ENCODE measurements at regions not wholly inside any gene's neighbourhood (a gene's known extent, or its start where the extent isn't known, plus 50 kb on each side); places are given as distances from the start of the nearest gene placed in this dataset.

DNA sequence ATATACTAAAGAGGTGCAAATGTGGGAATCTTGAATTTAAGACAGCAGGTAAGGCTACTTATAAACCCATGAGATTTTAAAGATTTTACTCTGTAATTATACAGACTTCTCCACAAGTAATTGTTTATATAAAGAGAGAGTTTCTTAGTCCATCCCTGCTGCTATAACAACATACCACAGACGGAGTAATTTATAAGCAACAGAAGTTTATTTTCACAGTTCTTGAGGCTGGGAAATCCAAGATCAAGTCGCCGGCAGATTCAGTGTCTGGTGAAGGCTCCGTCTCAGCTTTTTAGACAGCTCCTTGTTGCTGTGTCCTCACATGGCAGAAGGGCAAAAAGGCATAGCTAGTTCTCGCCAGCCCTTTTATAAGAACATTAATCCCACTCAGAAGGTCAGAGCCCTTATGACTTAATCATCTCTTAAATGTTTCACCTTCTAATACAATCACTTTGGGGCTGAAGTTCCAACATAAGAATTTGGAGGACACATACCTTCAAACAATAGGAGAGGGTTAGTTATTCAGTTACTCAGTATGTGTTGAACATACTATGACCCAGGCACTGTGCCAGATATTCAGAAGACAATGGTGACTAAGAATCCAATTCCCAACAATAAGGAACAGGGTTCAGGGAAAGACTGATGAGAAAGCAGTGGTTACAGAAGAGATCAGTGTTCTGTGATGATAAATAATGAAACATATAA, 466.0 kb downstream of the RIT2 start:
- 90 to 92% methylated on average over 5 of the region's 5 CpGs for WGBS, 2 donors
- DNase-seq (ENCODE audit: low spot score in 2 of 2): no peak
- TF ChIP-seq POLR2A (IDR thresholded peaks at IDR 0.05) (no peak), CTCF (IDR thresholded peaks at IDR 0.05) (no peak)
- intact Hi-C loops (cut with DNase I; ENCODE audit: low total_unique reads): no loop called here
- no peak overlapping the region for H3K4me3 ChIP-seq (ENCODE audit: low read depth, poor library complexity, severe bottlenecking)

DNA sequence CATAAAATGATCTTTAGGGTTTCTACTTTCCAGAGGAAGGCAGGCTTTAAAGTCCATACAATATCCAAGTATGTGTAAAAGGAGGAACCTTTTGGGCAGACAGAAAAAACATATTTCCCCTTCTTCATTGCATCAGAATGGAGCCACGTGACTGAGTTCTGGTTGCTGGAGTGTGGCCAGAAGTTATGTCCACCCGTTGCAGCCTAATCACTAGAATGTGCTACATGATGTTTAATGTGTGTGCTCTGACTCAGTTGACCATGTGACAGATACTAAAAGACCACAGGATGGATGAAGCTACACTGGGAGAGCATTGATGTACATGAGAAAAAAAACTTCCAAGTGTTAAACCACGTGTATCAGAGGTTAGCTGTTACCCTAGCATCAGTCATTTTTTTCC, 460.9 kb downstream of the RIT2 start:
- intact Hi-C loops (cut with DNase I; ENCODE audit: low total_unique reads): no loop called here
- WGBS, 2 donors: 43 to 49% methylated on average over 3 of the region's 3 CpGs
- DNase-seq (ENCODE audit: low spot score in 2 of 2): no peak

DNA sequence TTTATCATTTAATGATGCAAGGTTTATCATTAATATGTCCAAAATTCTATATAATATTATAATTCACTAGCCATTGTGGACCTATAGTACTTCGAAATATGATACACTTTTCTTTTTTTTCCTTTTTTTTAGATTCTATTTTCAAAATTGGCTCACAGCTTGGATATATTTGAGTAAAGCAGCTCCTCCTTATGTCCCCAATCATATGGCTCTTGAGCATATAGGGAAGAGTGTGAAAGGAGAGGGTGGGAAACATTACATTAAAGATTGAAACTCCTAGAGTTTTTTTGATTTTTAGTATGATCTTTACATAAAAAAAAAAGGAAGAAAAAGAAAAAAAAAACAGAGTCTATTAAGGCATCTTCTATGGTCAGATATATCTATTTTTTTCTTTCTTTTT, 457.9 kb downstream of the RIT2 start:
- TF ChIP-seq CTCF (IDR thresholded peaks at IDR 0.05) (no peak), POLR2A (IDR thresholded peaks at IDR 0.05) (no peak)
- DNase-seq (ENCODE audit: low spot score in 2 of 2): no peak
- WGBS, 2 donors: 78 to 79% methylated on average over 1 of the region's 1 CpG
- no peak overlapping the region for H3K4me3 ChIP-seq (ENCODE audit: low read depth, poor library complexity, severe bottlenecking)
- intact Hi-C loops (cut with DNase I; ENCODE audit: low total_unique reads): no loop called here

More for the DNA sequence above, 460.9 kb downstream of the RIT2 start:
- H3K4me3 ChIP-seq (ENCODE audit: low read depth, poor library complexity, severe bottlenecking): no peak overlapping the region
- TF ChIP-seq CTCF (IDR thresholded peaks at IDR 0.05): no peak
- TF ChIP-seq POLR2A (IDR thresholded peaks at IDR 0.05): no peak

- WGBS, 2 donors: 47 to 54% methylated on average over 3 of the region's 3 CpGs
- no peak for TF ChIP-seq POLR2A (IDR thresholded peaks at IDR 0.05)
- TF ChIP-seq CTCF (IDR thresholded peaks at IDR 0.05): no peak
- no peak overlapping the region for H3K4me3 ChIP-seq (ENCODE audit: low read depth, poor library complexity, severe bottlenecking)
- intact Hi-C loops (cut with DNase I; ENCODE audit: low total_unique reads): no loop called here
- DNase-seq (ENCODE audit: low spot score in 2 of 2): no peak
Observed at GRCh38 chr18:42658171-42658570, 457.3 kb downstream of the RIT2 start.

DNA sequence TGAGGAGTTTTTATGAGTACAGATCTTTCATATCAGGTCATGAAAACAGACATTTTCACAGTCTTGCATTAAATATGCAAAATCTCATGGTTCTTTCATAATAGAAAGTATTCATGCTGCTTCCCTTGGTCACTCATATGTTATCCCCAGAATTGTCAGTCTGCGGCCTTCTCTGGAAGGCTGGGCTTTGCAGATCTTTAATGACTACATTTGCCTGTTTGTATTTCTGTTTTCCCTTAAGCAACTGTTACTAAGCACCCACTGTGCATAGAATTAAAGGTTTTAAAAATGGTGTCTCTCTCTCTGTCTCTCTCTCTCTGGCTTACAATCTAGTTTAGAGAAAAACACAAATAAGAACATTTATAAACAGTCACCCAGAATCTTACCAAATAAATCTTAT, 456.3 kb downstream of the RIT2 start:
- H3K4me3 ChIP-seq (ENCODE audit: low read depth, poor library complexity, severe bottlenecking): no peak overlapping the region
- WGBS, 2 donors: 89 to 91% methylated on average over 1 of the region's 1 CpG
- intact Hi-C loops (cut with DNase I; ENCODE audit: low total_unique reads): no loop called here
- no peak for TF ChIP-seq CTCF (IDR thresholded peaks at IDR 0.05)
- no peak for TF ChIP-seq POLR2A (IDR thresholded peaks at IDR 0.05)
- DNase-seq (ENCODE audit: low spot score in 2 of 2): no peak

GRCh38 chr18:42670860-42671259, 444.6 kb downstream of the RIT2 start:
- H3K4me3 ChIP-seq (ENCODE audit: low read depth, poor library complexity, severe bottlenecking): no peak overlapping the region
- WGBS, 2 donors: 91 to 92% methylated on average over 4 of the region's 4 CpGs
- TF ChIP-seq POLR2A (IDR thresholded peaks at IDR 0.05) (no peak), CTCF (IDR thresholded peaks at IDR 0.05) (no peak)
- no peak for DNase-seq (ENCODE audit: low spot score in 2 of 2)
- intact Hi-C loops (cut with DNase I; ENCODE audit: low total_unique reads): no loop called here
